ENCODE measurements at regions not wholly inside any gene's neighbourhood (a gene's known extent, or its start where the extent isn't known, plus 50 kb on each side); places are given as distances from the start of the nearest gene placed in this dataset.

DNA sequence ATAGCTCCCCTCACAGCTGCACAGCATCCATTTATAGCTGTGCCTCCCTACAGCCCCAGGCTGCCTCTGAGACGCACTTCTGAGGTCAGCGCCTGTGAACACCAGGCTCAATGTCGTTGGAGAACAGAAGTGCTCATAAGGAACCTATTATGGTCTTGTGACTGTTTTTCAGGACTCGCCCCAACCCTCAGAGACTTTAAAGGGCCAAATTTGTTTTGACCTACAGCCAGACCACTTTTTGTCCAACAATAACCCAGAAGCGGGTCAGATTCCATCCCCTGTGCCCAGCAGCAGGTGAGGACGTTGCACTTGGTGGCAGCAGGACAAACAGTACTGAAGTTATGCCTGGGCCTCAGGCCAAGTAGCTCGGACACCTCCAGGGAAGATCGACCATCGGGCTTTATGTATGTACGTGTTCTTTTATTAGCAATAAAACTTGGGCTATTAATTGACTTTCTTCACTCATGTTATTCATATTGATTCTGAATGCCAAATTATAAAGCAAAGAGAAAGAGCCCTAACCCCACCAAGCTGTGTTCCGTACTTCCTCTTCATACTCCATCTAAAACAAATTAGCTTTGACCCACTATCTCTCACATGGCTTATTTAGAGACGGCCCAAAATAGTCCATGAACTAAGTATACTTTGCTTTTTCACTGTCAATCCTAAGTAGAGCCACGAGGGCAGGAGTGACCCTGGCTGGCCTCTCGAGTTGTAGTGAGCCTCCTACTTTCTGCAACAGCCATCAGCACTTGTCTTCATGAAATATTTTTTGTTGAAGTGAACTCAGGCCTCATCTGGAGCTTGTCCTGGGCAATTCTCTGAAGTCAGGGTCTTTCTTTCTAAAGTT lies 92.3 kb upstream of the PAX6 start:
- DNase-seq (ENCODE audit: low spot score), result no peak

GRCh38 chr11:31902706-31903105 lies 91.6 kb upstream of the PAX6 start:
- no peak for DNase-seq (ENCODE audit: low spot score)

- DNase-seq (ENCODE audit: low spot score), result no peak
Observed at GRCh38 chr11:31895926-31896325, 84.8 kb upstream of the PAX6 start.

GRCh38 chr11:31887180-31887579 lies 76.1 kb upstream of the PAX6 start:
- DNase-seq (ENCODE audit: low spot score), result peak; percentile 27

DNA sequence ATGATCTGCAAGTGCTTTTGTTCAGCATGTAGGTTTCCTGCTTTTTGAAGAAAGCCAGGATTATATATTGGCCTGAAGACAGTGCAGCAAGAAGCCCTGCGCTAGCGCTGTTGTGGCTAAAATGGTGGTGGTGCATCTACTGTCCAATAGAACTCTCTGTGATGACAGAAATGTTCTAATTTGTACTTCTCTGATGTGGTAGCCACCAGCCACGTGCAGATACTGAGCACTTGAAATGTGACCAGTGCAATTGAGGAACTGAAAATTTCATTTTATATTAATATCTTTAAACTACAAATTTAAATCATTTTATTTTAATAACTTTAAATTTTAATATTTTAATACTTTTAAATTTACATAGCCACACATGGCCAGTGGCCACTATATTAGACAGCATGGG lies 73.0 kb upstream of the PAX6 start:
- DNase-seq (ENCODE audit: low spot score), result no peak

DNA sequence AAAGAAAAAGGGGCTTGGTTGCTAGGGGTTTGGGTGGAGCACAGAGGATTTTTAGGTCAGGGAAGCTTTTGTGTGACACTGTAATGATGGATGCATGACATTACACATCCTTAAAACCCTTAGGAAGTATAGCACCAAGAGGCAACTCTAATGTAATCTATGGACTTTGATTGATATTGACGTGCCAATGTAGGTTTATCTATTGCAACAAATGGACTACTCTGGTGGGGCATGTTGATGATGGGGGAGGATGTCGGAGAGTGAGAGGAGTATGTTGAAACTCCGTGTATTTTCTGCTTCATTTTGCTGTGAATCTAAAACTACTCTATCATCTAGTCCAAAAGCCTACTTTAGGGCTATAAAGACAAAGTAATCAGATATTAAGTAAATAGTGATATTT lies 72.3 kb upstream of the PAX6 start:
- DNase-seq (ENCODE audit: low spot score), result no peak

GRCh38 chr11:31882951-31883392 lies 71.8 kb upstream of the PAX6 start:
- DNase-seq (ENCODE audit: low spot score), result no peak

DNA sequence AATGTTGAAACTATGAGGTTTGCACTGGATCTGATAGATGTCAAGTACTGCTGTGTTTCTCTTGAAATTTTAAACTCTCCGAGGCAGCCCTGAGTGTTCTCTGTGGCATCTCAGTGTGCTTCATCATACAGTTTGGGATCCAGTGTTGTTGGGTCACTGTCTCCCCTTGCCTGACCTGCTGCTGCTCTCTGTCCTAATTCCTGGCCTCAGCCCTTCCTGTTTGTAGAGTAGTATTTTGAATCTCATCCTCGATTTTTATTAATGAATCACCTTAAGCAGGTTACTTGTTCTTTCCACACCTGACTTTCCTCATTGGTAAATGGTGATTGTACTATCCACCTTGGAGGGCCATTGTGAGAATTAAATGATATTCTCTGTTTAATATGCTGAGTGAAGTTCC lies 70.7 kb upstream of the PAX6 start:
- DNase-seq (ENCODE audit: low spot score), result no peak

GRCh38 chr11:31879681-31880080 lies 68.6 kb upstream of the PAX6 start:
- DNase-seq (ENCODE audit: low spot score), result no peak

GRCh38 chr11:31877863-31878262 lies 66.7 kb upstream of the PAX6 start:
- DNase-seq (ENCODE audit: low spot score), result no peak

DNA sequence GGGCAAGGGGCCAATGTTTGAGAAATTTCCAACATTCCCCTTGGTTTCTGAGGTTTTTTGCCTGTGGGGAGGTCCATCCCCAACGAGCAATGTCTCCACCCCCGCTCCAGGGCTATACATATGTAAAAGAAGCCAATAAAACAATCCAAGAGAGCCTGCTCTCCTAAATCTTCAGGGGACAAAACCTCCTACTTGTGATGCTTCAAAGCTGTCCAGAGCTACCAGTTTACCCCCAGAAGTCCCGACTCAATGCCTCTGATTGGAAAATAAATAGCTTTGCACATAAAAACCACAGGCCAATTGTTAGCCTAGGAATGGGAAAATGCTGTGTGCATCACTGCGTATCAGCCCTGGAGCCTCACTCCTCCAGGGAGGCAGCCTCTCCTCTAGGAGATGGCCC lies 66.0 kb upstream of the PAX6 start:
- DNase-seq (ENCODE audit: low spot score), result no peak

- DNase-seq (ENCODE audit: low spot score), result no peak
Observed at GRCh38 chr11:31875866-31876560, 64.9 kb upstream of the PAX6 start.

DNA sequence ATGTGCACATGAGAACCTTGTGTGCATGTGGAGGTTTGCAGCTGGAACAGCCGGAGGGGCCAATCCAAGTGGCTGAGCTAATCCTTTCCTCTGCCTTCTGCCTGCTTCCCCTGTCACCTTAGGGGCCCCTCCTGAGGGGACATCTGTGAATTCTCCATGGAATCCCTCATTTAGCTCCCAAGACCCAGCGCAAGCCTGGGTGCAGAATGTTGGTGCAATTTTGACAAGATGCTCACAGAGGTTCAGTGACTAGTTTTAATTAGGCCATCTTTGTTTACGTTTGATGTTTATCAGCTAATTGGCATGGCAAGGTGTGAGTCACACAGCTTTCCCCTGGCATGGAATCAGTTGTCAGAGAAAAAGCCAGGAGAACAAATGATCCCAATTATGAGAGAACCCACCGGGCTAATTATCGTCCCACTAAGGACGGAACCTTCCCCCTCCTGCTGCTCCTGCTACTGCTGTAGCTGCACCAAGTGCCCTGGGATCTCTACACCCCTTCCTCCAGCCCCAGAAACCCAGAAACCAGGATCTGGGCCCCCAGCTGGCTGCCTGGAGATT lies 63.6 kb upstream of the PAX6 start:
- DNase-seq (ENCODE audit: low spot score), result no peak

DNA sequence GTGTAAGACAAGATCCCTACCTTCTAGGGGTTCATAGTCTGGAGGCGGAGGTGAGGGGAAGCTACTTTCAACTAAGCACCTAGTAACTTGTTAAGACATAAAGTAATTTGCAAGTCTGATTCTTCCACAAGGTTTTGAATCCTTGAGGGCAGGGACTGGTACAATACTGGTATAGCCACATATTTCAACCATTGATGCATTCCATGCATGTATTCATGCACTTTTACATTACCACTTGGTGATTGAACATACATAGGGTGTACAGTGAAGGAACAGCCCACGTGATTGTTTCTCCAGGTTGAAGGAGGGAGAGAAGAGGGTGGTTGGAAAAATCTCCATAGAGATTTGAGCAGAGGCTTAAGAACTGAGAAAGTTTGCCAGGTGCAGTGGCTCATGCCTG lies 62.0 kb upstream of the PAX6 start:
- no peak for DNase-seq (ENCODE audit: low spot score)

DNA sequence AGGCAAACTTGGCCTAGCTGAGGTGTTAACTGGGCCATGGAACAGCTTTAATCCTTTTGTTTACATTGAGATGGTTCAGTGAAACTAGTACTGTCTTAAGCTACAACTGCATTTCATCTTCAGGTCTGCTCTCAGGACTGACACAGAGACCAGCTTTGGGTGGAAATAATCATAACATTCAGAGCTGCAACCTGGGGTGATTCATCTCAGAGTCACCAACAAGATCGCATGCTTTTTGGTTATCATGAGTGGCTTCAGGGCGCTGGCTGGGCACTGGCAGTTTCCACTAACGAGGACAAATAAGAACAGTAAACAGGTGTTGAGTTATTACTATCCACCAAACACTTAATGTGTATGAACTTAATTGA lies 60.9 kb upstream of the PAX6 start:
- DNase-seq (ENCODE audit: low spot score), result no peak

GRCh38 chr11:31871310-31872075 lies 60.4 kb upstream of the PAX6 start:
- DNase-seq (ENCODE audit: low spot score), result no peak

GRCh38 chr11:31870609-31871309 lies 59.6 kb upstream of the PAX6 start:
- DNase-seq (ENCODE audit: low spot score), result peak; percentile 58

DNA sequence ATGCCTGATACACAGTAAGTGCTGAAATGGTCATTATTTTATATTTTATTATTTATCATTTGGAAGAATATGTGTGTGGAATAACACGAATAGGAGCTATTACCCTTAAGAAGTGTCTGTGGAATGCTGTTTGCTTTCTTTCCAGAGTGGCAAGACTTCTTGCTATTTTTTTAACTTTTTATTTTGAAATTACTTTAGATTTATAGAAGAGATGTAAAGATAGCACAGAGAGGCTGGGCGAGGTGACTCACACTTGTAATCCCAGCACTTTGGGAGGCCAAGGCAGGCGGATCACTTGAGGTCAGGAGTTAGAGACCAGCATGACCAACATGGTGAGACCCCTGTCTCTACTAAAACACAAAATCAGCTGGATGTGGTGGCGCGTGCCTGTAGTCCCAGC lies 58.9 kb upstream of the PAX6 start:
- no peak for DNase-seq (ENCODE audit: low spot score)

DNA sequence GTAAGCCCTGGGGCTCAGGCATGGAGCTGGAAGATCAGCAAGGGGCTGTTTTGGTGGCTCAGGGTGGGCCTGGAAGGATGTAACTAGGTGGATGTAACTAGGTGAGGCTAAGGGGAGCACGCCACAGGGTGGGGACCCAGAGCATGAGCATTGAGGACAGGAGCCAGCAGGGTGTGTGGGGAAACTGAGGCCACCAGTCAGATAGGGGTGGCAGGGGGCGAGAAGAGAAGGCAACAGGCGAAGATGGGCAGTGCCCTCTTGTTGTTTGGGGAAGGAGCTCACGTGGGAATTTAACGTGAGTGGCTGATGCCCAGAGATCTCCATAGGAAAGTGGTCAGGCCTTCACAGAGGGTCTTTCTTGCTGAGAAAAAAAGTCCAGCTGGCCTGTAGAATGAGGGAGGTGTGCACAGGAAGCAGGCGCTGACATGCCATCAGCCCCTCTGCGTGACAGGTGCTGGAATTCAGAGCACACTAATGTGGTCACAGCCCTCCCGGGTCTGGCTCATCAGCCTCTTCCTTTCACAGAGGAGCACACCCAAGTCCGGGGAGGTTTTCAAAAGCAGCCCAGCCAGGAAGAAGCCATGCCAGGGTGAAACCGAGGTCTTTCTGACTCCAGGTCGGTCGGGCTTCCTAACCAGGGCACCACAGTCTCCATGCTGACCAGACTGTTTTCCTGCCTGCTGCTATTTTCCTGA lies 54.6 kb upstream of the PAX6 start:
- no peak for DNase-seq (ENCODE audit: low spot score)

DNA sequence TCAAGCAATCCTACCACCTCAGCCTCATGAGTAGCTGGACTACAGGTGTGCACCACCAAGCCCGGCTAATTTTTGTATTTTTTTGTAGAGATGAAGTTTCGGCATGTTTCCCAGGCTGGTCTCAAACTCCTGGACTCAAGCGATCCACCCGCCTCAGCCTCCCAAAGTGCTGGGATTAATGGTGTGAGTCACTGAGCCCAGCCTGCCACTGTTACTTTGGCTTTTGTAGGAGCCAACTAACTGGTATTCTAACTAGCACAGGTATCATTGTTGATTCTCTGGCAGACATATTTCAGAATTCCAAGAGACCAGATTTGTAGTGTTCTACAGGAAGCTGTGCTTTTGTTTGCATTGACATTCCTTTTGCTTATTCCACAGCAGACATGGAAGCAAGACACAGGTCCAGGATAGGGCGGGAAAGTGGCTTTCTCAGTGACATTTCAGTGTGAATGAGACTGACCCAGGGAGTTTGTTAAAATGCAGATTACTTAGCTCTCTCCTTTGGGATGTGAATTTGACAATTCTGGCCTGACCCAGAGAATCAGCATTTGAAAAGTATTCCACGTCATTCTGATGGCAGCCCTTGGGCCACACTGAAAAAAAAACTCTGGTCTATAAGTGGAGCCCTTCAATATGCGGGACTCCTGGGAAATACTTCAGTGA lies 52.2 kb upstream of the PAX6 start:
- no peak for DNase-seq (ENCODE audit: low spot score)

DNA sequence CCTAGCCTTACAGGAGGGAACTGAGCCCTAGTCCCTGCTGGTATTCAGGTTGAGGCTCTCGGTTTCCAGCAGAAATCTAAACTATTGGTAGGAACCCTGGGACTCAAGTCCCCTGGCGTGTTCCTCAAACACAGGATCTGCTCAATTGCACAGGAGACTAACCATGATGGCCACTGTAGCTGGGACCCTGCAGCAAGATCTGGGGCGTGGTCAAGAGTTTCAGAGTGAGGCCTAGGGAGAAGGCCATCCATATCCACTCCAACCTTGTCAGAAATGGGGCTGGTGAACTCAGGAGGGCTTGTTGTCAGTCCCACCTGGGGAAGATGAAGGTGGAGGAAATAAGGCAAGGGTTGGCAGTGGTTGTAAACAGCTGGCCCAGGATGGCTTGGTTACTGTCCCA lies 49.9 kb upstream of the PAX6 start:
- DNase-seq (ENCODE audit: low spot score), result no peak

Measured in NAMALWA (cell line).